ENCODE measurements at regions not wholly inside any gene's neighbourhood (a gene's known extent, or its start where the extent isn't known, plus 50 kb on each side); places are given as distances from the start of the nearest gene placed in this dataset.

- Histone ChIP-seq H3K4me1 (ENCODE audit: control insufficient read depth, insufficient read depth, low read length) (no peaks in the 10 kb centered on the region), H3K4me3 (ENCODE audit: low read length) (no peak overlapping the region), H3K36me3 (ENCODE audit: control insufficient read depth, insufficient read depth, low read length) (no peaks in the 10 kb centered on the region), H3K27me3 (ENCODE audit: control insufficient read depth, insufficient read depth, low read length) (no peaks in the 10 kb centered on the region), H3K27ac (ENCODE audit: low read length) (no peak overlapping the region), H3K9me3 (ENCODE audit: control insufficient read depth, low read depth, low read length) (no peaks in the 10 kb centered on the region)
- 80% methylated on average over 1 of the region's 2 CpGs for WGBS (ENCODE audit: insufficient coverage, low lambda C conversion rate)
- no peak for DNase-seq
Observed at GRCh38 chr4:20302336-20302735, 50.6 kb downstream of the SLIT2 start.

- H3K27ac ChIP-seq (ENCODE audit: low read length) = no peak overlapping the region
- DNase-seq = no peak
- 86% methylated on average over 1 of the region's 2 CpGs for WGBS (ENCODE audit: insufficient coverage, low lambda C conversion rate)
- H3K4me1 ChIP-seq (ENCODE audit: control insufficient read depth, insufficient read depth, low read length) = no peaks in the 10 kb centered on the region
- no peaks in the 10 kb centered on the region for H3K9me3 ChIP-seq (ENCODE audit: control insufficient read depth, low read depth, low read length)
- H3K27me3 ChIP-seq (ENCODE audit: control insufficient read depth, insufficient read depth, low read length) = no peaks in the 10 kb centered on the region
- H3K4me3 ChIP-seq (ENCODE audit: low read length) = no peak overlapping the region
- H3K36me3 ChIP-seq (ENCODE audit: control insufficient read depth, insufficient read depth, low read length) = no peaks in the 10 kb centered on the region
Observed at GRCh38 chr4:20305976-20306375, 54.3 kb downstream of the SLIT2 start.

GRCh38 chr4:20311856-20312255 lies 60.2 kb downstream of the SLIT2 start:
- H3K27ac ChIP-seq (ENCODE audit: low read length) = no peak overlapping the region
- 100% methylated on average over 1 of the region's 2 CpGs for WGBS (ENCODE audit: insufficient coverage, low lambda C conversion rate)

GRCh38 chr4:20313237-20314030 lies 61.7 kb downstream of the SLIT2 start:
- H3K4me1 ChIP-seq (ENCODE audit: control insufficient read depth, insufficient read depth, low read length) = no peaks in the 10 kb centered on the region
- 100% methylated on average over 1 of the region's 12 CpGs for WGBS (ENCODE audit: insufficient coverage, low lambda C conversion rate)
- DNase-seq = peak; percentile 1 to 13

More at GRCh38 chr4:20311856-20312255, 60.2 kb downstream of the SLIT2 start:
- no peaks in the 10 kb centered on the region for H3K27me3 ChIP-seq (ENCODE audit: control insufficient read depth, insufficient read depth, low read length)
- no peaks in the 10 kb centered on the region for H3K36me3 ChIP-seq (ENCODE audit: control insufficient read depth, insufficient read depth, low read length)
- H3K4me3 ChIP-seq (ENCODE audit: low read length) = no peak overlapping the region
- no peak for DNase-seq
- no peaks in the 10 kb centered on the region for H3K9me3 ChIP-seq (ENCODE audit: control insufficient read depth, low read depth, low read length)
- H3K4me1 ChIP-seq (ENCODE audit: control insufficient read depth, insufficient read depth, low read length) = no peaks in the 10 kb centered on the region

GRCh38 chr4:20317424-20317985 lies 65.8 kb downstream of the SLIT2 start:
- Histone ChIP-seq H3K27ac (ENCODE audit: low read length) (no peak overlapping the region), H3K9me3 (ENCODE audit: control insufficient read depth, low read depth, low read length) (no peaks in the 10 kb centered on the region), H3K4me1 (ENCODE audit: control insufficient read depth, insufficient read depth, low read length) (no peaks in the 10 kb centered on the region), H3K4me3 (ENCODE audit: low read length) (no peak overlapping the region), H3K27me3 (ENCODE audit: control insufficient read depth, insufficient read depth, low read length) (no peaks in the 10 kb centered on the region), H3K36me3 (ENCODE audit: control insufficient read depth, insufficient read depth, low read length) (no peaks in the 10 kb centered on the region)
- DNase-seq = no peak
- WGBS (ENCODE audit: insufficient coverage, low lambda C conversion rate) = 72% methylated on average over 2 of the region's 2 CpGs

More at GRCh38 chr4:20313237-20314030, 61.7 kb downstream of the SLIT2 start:
- Histone ChIP-seq H3K36me3 (ENCODE audit: control insufficient read depth, insufficient read depth, low read length) (no peaks in the 10 kb centered on the region), H3K27me3 (ENCODE audit: control insufficient read depth, insufficient read depth, low read length) (no peaks in the 10 kb centered on the region), H3K9me3 (ENCODE audit: control insufficient read depth, low read depth, low read length) (no peaks in the 10 kb centered on the region), H3K4me3 (ENCODE audit: low read length) (no peak overlapping the region), H3K27ac (ENCODE audit: low read length) (no peak overlapping the region)

GRCh38 chr4:20318001-20318908 lies 66.5 kb downstream of the SLIT2 start:
- H3K36me3 ChIP-seq (ENCODE audit: control insufficient read depth, insufficient read depth, low read length) = no peaks in the 10 kb centered on the region
- WGBS (ENCODE audit: insufficient coverage, low lambda C conversion rate) = 93% methylated on average over 3 of the region's 8 CpGs
- H3K9me3 ChIP-seq (ENCODE audit: control insufficient read depth, low read depth, low read length) = no peaks in the 10 kb centered on the region
- DNase-seq = no peak
- no peak overlapping the region for H3K4me3 ChIP-seq (ENCODE audit: low read length)
- H3K27ac ChIP-seq (ENCODE audit: low read length) = no peak overlapping the region
- no peaks in the 10 kb centered on the region for H3K27me3 ChIP-seq (ENCODE audit: control insufficient read depth, insufficient read depth, low read length)
- H3K4me1 ChIP-seq (ENCODE audit: control insufficient read depth, insufficient read depth, low read length) = no peaks in the 10 kb centered on the region

- WGBS (ENCODE audit: insufficient coverage, low lambda C conversion rate) = no CpG with 5 or more reads among the region's 1 CpG
- Histone ChIP-seq H3K36me3 (ENCODE audit: control insufficient read depth, insufficient read depth, low read length) (no peaks in the 10 kb centered on the region), H3K27me3 (ENCODE audit: control insufficient read depth, insufficient read depth, low read length) (no peaks in the 10 kb centered on the region), H3K27ac (ENCODE audit: low read length) (no peak overlapping the region), H3K4me3 (ENCODE audit: low read length) (no peak overlapping the region), H3K9me3 (ENCODE audit: control insufficient read depth, low read depth, low read length) (no peaks in the 10 kb centered on the region), H3K4me1 (ENCODE audit: control insufficient read depth, insufficient read depth, low read length) (no peaks in the 10 kb centered on the region)
- no peak for DNase-seq
Observed at GRCh38 chr4:20318909-20319277, 67.2 kb downstream of the SLIT2 start.

- Histone ChIP-seq H3K4me3 (ENCODE audit: low read length) (no peak overlapping the region), H3K36me3 (ENCODE audit: control insufficient read depth, insufficient read depth, low read length) (no peaks in the 10 kb centered on the region), H3K27me3 (ENCODE audit: control insufficient read depth, insufficient read depth, low read length) (no peaks in the 10 kb centered on the region), H3K27ac (ENCODE audit: low read length) (no peak overlapping the region), H3K4me1 (ENCODE audit: control insufficient read depth, insufficient read depth, low read length) (no peaks in the 10 kb centered on the region), H3K9me3 (ENCODE audit: control insufficient read depth, low read depth, low read length) (no peaks in the 10 kb centered on the region)
- WGBS (ENCODE audit: insufficient coverage, low lambda C conversion rate) = no CpG with 5 or more reads among the region's 6 CpGs
- no peak for DNase-seq
Observed at GRCh38 chr4:20319825-20320612, 68.3 kb downstream of the SLIT2 start.

GRCh38 chr4:20323991-20324390 lies 72.3 kb downstream of the SLIT2 start:
- WGBS (ENCODE audit: insufficient coverage, low lambda C conversion rate) = no CpG with 5 or more reads among the region's 6 CpGs
- Histone ChIP-seq H3K27me3 (ENCODE audit: control insufficient read depth, insufficient read depth, low read length) (no peaks in the 10 kb centered on the region), H3K4me3 (ENCODE audit: low read length) (no peak overlapping the region), H3K27ac (ENCODE audit: low read length) (no peak overlapping the region), H3K36me3 (ENCODE audit: control insufficient read depth, insufficient read depth, low read length) (no peaks in the 10 kb centered on the region), H3K9me3 (ENCODE audit: control insufficient read depth, low read depth, low read length) (no peaks in the 10 kb centered on the region), H3K4me1 (ENCODE audit: control insufficient read depth, insufficient read depth, low read length) (no peaks in the 10 kb centered on the region)
- DNase-seq = no peak

- H3K27me3 ChIP-seq (ENCODE audit: control insufficient read depth, insufficient read depth, low read length) = no peaks in the 10 kb centered on the region
- no peak overlapping the region for H3K4me3 ChIP-seq (ENCODE audit: low read length)
- no peak overlapping the region for H3K27ac ChIP-seq (ENCODE audit: low read length)
- H3K9me3 ChIP-seq (ENCODE audit: control insufficient read depth, low read depth, low read length) = no peaks in the 10 kb centered on the region
- WGBS (ENCODE audit: insufficient coverage, low lambda C conversion rate) = 80% methylated on average over 1 of the region's 1 CpG
- H3K4me1 ChIP-seq (ENCODE audit: control insufficient read depth, insufficient read depth, low read length) = no peaks in the 10 kb centered on the region
- no peak for DNase-seq
- H3K36me3 ChIP-seq (ENCODE audit: control insufficient read depth, insufficient read depth, low read length) = no peaks in the 10 kb centered on the region
Observed at GRCh38 chr4:20326460-20326859, 74.8 kb downstream of the SLIT2 start.

All from large intestine (tissue), 3 donors.